HG03520 (cell line): ENCODE measurements at regions not wholly inside any gene's neighbourhood (a gene's known extent, or its start where the extent isn't known, plus 50 kb on each side); places are given as distances from the start of the nearest gene placed in this dataset.
"Not testable (repeated sequence)": the region's sequence is repeated elsewhere in the genome, so short reads cannot be mapped to it uniquely, and the experiment has no call there.

Source experiments
- ATAC-seq: cut with Tn5 transposase; IDR thresholded peaks from one replicate; pipeline ENCODE4 v1.9.1; 2021; ENCODE audit warnings: mild to moderate bottlenecking, moderate library complexity; ENCODE audit not compliant: unreplicated experiment

GRCh38 chr4:3878678-3879077 is 112.5 kb downstream of the ADRA2C start:
- ATAC-seq, result no peak

- ATAC-seq, result no peak
These were observed 113.8 kb downstream of the ADRA2C start for GRCh38 chr4:3879681-3880614.

- ATAC-seq, result no peak
These were observed 114.5 kb downstream of the ADRA2C start for GRCh38 chr4:3880615-3881120.

- ATAC-seq, result not testable (repeated sequence)
These were observed 116.2 kb downstream of the ADRA2C start for GRCh38 chr4:3882316-3882885.

- ATAC-seq, result not testable (repeated sequence)
These were observed 118.1 kb downstream of the ADRA2C start for GRCh38 chr4:3884261-3884660.

GRCh38 chr4:3893590-3893989 is 127.4 kb downstream of the ADRA2C start:
- ATAC-seq, result not testable (repeated sequence)

GRCh38 chr4:3894086-3894959 is 128.1 kb downstream of the ADRA2C start:
- ATAC-seq, result not testable (repeated sequence)

GRCh38 chr4:3896441-3896840 is 130.3 kb downstream of the ADRA2C start:
- no peak for ATAC-seq

GRCh38 chr4:3896871-3897578 is 130.8 kb downstream of the ADRA2C start:
- ATAC-seq, result not testable (repeated sequence)

- no peak for ATAC-seq
These were observed 131.9 kb downstream of the ADRA2C start for GRCh38 chr4:3898098-3898497.

- ATAC-seq, result not testable (repeated sequence)
These were observed 132.7 kb downstream of the ADRA2C start for GRCh38 chr4:3898928-3899327.

GRCh38 chr4:3904264-3904955 is 138.2 kb downstream of the ADRA2C start:
- ATAC-seq, result not testable (repeated sequence)

GRCh38 chr4:3909616-3910015 is 143.4 kb downstream of the ADRA2C start:
- ATAC-seq, result not testable (repeated sequence)

GRCh38 chr4:3910161-3910950 is 144.2 kb downstream of the ADRA2C start:
- not testable (repeated sequence) for ATAC-seq

GRCh38 chr4:3911252-3911856 is 145.2 kb downstream of the ADRA2C start:
- no peak for ATAC-seq

- not testable (repeated sequence) for ATAC-seq
These were observed 148.3 kb downstream of the ADRA2C start for GRCh38 chr4:3914511-3914910.

GRCh38 chr4:3919509-3919908 is 153.3 kb downstream of the ADRA2C start:
- not testable (repeated sequence) for ATAC-seq

- ATAC-seq, result not testable (repeated sequence)
These were observed 155.7 kb downstream of the ADRA2C start for GRCh38 chr4:3921902-3922301.
